Thoracic aorta (tissue), 2 donors: ENCODE measurements at regions not wholly inside any gene's neighbourhood (a gene's known extent, or its start where the extent isn't known, plus 50 kb on each side); places are given as distances from the start of the nearest gene placed in this dataset.
A peak's percentile ranks its signal among the peaks of the same experiment; 100 is the strongest.

Experiments used
- ATAC-seq: fragments of 150-250 bp; one replicate; pipeline ENCODE4 v1.8.0; 2017; ENCODE audit warnings: low read depth; ENCODE audit not compliant: insufficient number of reproducible peaks, low FRiP score
- DNase-seq: peaks from one replicate; pipeline ENCODE4 v3.0.0-alpha.2; 2020; ENCODE audit warnings: low spot score
- H3K27ac ChIP-seq, 2 donors: fragments of 200-600 bp; sonication (generic); 1 replicate in 1 of 2; 2 replicates in 1 of 2; pipeline ENCODE4 v1.5.1; 2016; ENCODE audit warnings: mild to moderate bottlenecking in 2 of 2, moderate library complexity in 2 of 2
- H3K27me3 ChIP-seq: fragments of 200-600 bp; sonication (generic); replicated peaks from 2 replicates; pipeline ENCODE4 v1.6.0; 2016; ENCODE audit warnings: mild to moderate bottlenecking; ENCODE audit not compliant: insufficient read depth
- H3K36me3 ChIP-seq: fragments of 200-600 bp; sonication (generic); one replicate; pipeline ENCODE4 v1.5.1; 2016
- H3K4me1 ChIP-seq, 2 donors: fragments of 200-600 bp; sonication (generic); 1 replicate in 1 of 2; 2 replicates in 1 of 2; pipeline versions ENCODE4 v1.5.1 to v1.6.0; 2016; ENCODE audit warnings: low read depth in 2 of 2, mild to moderate bottlenecking in 1 of 2; ENCODE audit not compliant: control insufficient read depth in 1 of 2
- H3K4me3 ChIP-seq: fragments of 200-600 bp; sonication (generic); 2 replicates; pipeline ENCODE4 v1.5.1; 2016; ENCODE audit warnings: mild to moderate bottlenecking
- H3K9me3 ChIP-seq: fragments of 200-600 bp; sonication (generic); 2 replicates; pipeline ENCODE4 v1.5.1; 2016
- TF ChIP-seq, protein P1 (sequence below): fragments of 200-600 bp; sonication (generic); IDR thresholded peaks from one replicate; pipeline ENCODE4 v1.5.1; 2019; ENCODE audit warnings: antibody characterized with exemption

GRCh38 chr2:23131066-23131575 lies 253.9 kb upstream of the KLHL29 start:
- DNase-seq, result no peak
- Histone ChIP-seq H3K27me3 (no peaks in the 10 kb centered on the region), H3K4me1 (peaks cover 11 to 16% of the 10 kb centered on the region in 2 donors), H3K9me3 (no peaks in the 10 kb centered on the region), H3K4me3 (no peak overlapping the region), H3K27ac (no peak overlapping the region), H3K36me3 (no peaks in the 10 kb centered on the region)
- TF ChIP-seq, protein P1, sequence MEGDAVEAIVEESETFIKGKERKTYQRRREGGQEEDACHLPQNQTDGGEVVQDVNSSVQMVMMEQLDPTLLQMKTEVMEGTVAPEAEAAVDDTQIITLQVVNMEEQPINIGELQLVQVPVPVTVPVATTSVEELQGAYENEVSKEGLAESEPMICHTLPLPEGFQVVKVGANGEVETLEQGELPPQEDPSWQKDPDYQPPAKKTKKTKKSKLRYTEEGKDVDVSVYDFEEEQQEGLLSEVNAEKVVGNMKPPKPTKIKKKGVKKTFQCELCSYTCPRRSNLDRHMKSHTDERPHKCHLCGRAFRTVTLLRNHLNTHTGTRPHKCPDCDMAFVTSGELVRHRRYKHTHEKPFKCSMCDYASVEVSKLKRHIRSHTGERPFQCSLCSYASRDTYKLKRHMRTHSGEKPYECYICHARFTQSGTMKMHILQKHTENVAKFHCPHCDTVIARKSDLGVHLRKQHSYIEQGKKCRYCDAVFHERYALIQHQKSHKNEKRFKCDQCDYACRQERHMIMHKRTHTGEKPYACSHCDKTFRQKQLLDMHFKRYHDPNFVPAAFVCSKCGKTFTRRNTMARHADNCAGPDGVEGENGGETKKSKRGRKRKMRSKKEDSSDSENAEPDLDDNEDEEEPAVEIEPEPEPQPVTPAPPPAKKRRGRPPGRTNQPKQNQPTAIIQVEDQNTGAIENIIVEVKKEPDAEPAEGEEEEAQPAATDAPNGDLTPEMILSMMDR, result no peak
- ATAC-seq, result no peak

GRCh38 chr2:23132000-23132399 lies 253.0 kb upstream of the KLHL29 start:
- DNase-seq (no peak), ATAC-seq (no peak)
- no peaks in the 10 kb centered on the region for H3K36me3 ChIP-seq
- peaks cover 11 to 16% of the 10 kb centered on the region in 2 donors for H3K4me1 ChIP-seq
- H3K9me3 ChIP-seq, result no peaks in the 10 kb centered on the region
- H3K27me3 ChIP-seq, result no peaks in the 10 kb centered on the region
- H3K27ac ChIP-seq, result no peak overlapping the region
- H3K4me3 ChIP-seq, result no peak overlapping the region
- TF ChIP-seq, protein P1, result no peak

DNA sequence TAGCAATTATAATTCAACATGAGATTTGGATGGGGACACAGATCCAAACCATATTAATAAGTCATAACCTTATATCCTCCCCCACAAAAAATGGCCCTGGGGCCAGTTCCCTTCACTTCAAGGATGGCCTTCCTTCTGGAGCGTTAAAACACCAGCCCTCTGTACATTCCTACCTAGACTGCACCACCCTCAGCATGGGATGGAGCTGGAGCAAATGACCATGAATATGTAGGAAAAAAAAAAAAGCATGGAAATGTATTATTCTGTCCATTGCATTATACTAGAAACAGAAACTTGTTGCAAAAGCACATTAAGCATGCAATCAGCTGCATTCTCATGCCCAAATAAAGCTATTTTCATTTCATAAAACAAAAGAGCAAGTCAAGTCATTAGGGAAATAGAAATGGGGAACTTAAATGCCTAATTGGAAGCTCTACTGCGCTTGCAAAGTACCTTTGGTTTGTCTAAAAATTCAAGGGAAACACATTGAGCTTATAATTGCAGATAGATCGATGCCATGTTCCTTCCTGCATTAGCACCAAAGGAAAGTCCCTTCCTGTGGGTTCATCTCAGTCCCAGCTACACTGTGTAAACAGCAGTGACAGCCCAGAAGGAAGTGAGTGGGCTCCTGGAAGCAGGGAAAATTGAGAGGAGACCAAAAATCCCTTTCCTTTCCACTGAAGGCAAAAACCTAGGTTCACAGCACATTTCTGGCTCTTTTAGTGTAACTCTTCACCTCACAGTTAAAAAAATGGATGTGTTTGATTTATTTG lies 252.0 kb upstream of the KLHL29 start:
- TF ChIP-seq, protein P1, result no peak
- DNase-seq, result no peak

GRCh38 chr2:23134726-23135125 lies 250.3 kb upstream of the KLHL29 start:
- Histone ChIP-seq H3K9me3 (no peaks in the 10 kb centered on the region), H3K4me1 (peaks cover 11 to 16% of the 10 kb centered on the region in 2 donors), H3K4me3 (peak overlapping the region; percentile 44), H3K27me3 (no peaks in the 10 kb centered on the region), H3K36me3 (no peaks in the 10 kb centered on the region), H3K27ac (peak overlapping the region in 1 of 2 donors; percentile 70)
- DNase-seq (no peak), ATAC-seq (no peak)
- TF ChIP-seq, protein P1, result no peak

More for the DNA sequence above, 252.0 kb upstream of the KLHL29 start:
- H3K36me3 ChIP-seq, result no peaks in the 10 kb centered on the region
- H3K4me1 ChIP-seq, result peaks cover 11 to 16% of the 10 kb centered on the region in 2 donors
- no peak overlapping the region for H3K27ac ChIP-seq
- no peaks in the 10 kb centered on the region for H3K27me3 ChIP-seq
- no peak for ATAC-seq
- no peak overlapping the region for H3K4me3 ChIP-seq
- H3K9me3 ChIP-seq, result no peaks in the 10 kb centered on the region

DNA sequence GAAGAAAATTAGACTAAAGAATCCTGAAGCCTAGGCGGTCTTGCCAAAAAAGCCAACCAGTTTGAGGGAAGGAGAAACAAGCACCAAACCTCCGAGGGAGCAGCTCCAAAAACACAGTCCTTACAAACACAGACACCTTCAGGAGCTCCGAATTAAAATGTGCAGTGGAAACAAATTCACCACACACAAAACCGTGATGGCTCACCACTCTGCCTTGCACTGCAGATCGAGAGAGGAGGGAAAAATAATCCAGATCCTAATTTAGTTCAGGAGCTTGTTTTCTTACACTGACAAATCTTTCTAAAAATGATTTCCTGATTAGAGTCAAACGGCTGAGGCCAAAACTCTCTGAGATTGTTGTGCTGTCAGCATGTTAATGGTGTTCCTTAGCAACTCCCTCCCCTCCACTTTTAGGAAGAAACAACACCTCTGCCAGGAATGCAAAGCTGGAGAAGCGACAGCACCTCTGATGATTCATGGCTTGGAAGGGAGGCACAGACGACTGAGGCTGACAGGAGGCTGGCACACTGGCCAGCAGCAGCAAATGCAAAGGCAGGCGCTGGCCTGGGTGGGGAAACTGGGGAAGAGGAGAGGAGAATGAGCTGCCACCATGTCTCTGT lies 249.4 kb upstream of the KLHL29 start:
- DNase-seq, result peak; percentile 24
- ATAC-seq, result peak; percentile 92
- no peaks in the 10 kb centered on the region for H3K27me3 ChIP-seq
- H3K36me3 ChIP-seq, result no peaks in the 10 kb centered on the region
- peak overlapping the region; percentile 44 for H3K4me3 ChIP-seq
- H3K27ac ChIP-seq, result peak overlapping the region in 1 of 2 donors; percentile 70
- TF ChIP-seq, protein P1, result no peak
- H3K4me1 ChIP-seq, result peaks cover 11 to 16% of the 10 kb centered on the region in 2 donors
- no peaks in the 10 kb centered on the region for H3K9me3 ChIP-seq
